Caco-2 (cell line): ENCODE measurements at regions not wholly inside any gene's neighbourhood (a gene's known extent, or its start where the extent isn't known, plus 50 kb on each side); places are given as distances from the start of the nearest gene placed in this dataset.

Experiments used
- BruUV-seq: library from RNA; stranded (reverse); fragments of 400-500 nt; replicated peaks from 2 replicates; lab custom pipeline; 2021; lab: Mats Ljungman, UMichigan
- CTCF ChIA-PET: fragments of 300-600 bp; sonication (Branson Sonifier 250); formaldehyde crosslinking; loops from one replicate; lab custom pipeline; 2022; ENCODE audit warnings: antibody characterized with exemption; lab: Charles Lee
- POLR2A ChIA-PET: fragments of 300-600 bp; sonication (Branson Sonifier 250); formaldehyde crosslinking; loops from one replicate; lab custom pipeline; 2022; ENCODE audit warnings: antibody characterized with exemption; lab: Charles Lee
- DNase-seq, 2 experiments: peaks; one replicate each; pipeline versions ENCODE4 v3.0.0 to v3.0.0-alpha.2; 2020 to 2022
- H3K27me3 ChIP-seq: replicated peaks from 2 replicates; pipeline ENCODE4 v1.6.0; 2011; ENCODE audit warnings: low read length; ENCODE audit not compliant: control insufficient read depth, insufficient read depth
- H3K36me3 ChIP-seq: 2 replicates; pipeline ENCODE4 v1.5.1; 2011; ENCODE audit warnings: low read length; ENCODE audit not compliant: control insufficient read depth, insufficient read depth
- H3K4me1 ChIP-seq: fragments of 250-450 bp; sonication (Bioruptor Pico); 2 replicates; pipeline ENCODE4 v1.5.1; 2020; ENCODE audit warnings: mild to moderate bottlenecking
- H3K4me3 ChIP-seq: 2 replicates; pipeline ENCODE4 v1.5.1; 2011; ENCODE audit warnings: low read depth, mild to moderate bottlenecking, control low read depth, low read length
- H3K9me3 ChIP-seq: fragments of 250-450 bp; sonication (Bioruptor Pico); 2 replicates; pipeline ENCODE4 v1.5.1; 2020; ENCODE audit warnings: mild to moderate bottlenecking, moderate library complexity
- H3K27ac Mint-ChIP-seq: one replicate; pipeline ENCODE4 v1.8.0; 2022; ENCODE audit warnings: mixed read lengths; ENCODE audit not compliant: unreplicated experiment
- H3K27me3 Mint-ChIP-seq: one replicate; pipeline ENCODE4 v1.8.0; 2022; ENCODE audit warnings: mixed read lengths; ENCODE audit not compliant: insufficient read depth, unreplicated experiment
- H3K36me3 Mint-ChIP-seq: one replicate; pipeline ENCODE4 v1.8.0; 2022; ENCODE audit warnings: mild to moderate bottlenecking, mixed read lengths; ENCODE audit not compliant: insufficient read depth, unreplicated experiment
- H3K4me1 Mint-ChIP-seq: one replicate; pipeline ENCODE4 v1.8.0; 2022; ENCODE audit warnings: low read depth, mixed read lengths; ENCODE audit not compliant: unreplicated experiment
- H3K4me3 Mint-ChIP-seq: one replicate; pipeline ENCODE4 v1.8.0; 2022; ENCODE audit warnings: mild to moderate bottlenecking, moderate library complexity, mixed read lengths; ENCODE audit not compliant: unreplicated experiment
- H3K9me3 Mint-ChIP-seq: one replicate; pipeline ENCODE4 v1.8.0; 2022; ENCODE audit warnings: mixed read lengths; ENCODE audit not compliant: unreplicated experiment
- CTCF ChIP-seq, 2 experiments: fragments of 200-600 bp in 1 of 2; IDR thresholded peaks; 1 replicate in 1 of 2; 2 replicates in 1 of 2; pipeline versions ENCODE4 v1.5.1 to v1.8.0; 2011 to 2022; ENCODE audit warnings: antibody characterized with exemption in 1 of 2, control low read depth in 1 of 2, inconsistent platforms in 1 of 2, low read depth in 1 of 2, low read length in 1 of 2, mild to moderate bottlenecking in 1 of 2, moderate library complexity in 1 of 2; ENCODE audit not compliant: insufficient read depth in 1 of 2, severe bottlenecking in 1 of 2, unreplicated experiment in 1 of 2
- intact Hi-C: fragments of 100-400 bp; cut with micrococcal nuclease; formaldehyde crosslinking; loops from one replicate; pipeline ENCODE4 v1.10.0; 2022; ENCODE audit not compliant: unreplicated experiment

DNA sequence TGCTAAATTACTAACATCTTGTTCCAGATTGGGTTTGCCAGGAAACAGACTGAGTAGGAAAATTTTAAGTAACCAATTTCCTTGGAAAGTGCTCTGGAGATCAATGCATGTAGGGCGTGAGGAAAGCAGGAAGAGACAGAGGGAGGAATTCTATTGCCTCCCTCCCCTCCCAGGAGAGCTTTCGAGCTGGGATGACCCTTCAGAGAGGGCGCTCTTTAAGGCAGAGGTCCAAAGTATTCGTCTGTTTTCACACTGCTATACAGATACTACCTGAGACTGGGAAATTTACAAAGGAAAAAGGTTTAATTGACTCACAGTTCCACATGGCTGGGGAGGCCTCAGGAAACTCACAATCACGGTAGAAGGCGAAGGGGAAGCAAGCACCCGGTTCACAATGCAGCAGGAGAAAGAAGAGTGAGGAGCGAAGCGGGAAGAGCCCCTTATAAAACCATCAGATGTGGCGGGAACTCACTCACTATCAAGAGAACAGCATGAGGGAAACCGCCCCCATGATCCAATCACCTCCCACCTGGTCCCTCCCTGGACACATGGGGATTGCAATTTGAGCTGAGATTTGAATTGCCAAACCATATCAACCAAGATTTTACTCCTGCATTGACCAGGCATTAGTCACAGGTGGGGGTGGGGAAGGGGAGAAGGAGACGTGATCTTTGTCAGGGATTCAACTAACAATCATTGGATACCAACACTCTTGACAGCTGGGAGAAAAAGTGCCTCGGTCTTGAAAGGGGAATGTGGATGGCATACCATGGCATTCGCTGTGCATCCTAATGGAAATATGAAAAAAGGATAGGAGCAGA, 63.8 kb downstream of the SLITRK2 start:
- H3K27me3 Mint-ChIP-seq, result no peaks in the 10 kb centered on the region
- H3K4me1 Mint-ChIP-seq, result no peaks in the 10 kb centered on the region
- no peaks in the 10 kb centered on the region for H3K9me3 Mint-ChIP-seq
- H3K4me3 Mint-ChIP-seq, result no peak overlapping the region
- no peak for DNase-seq
- BruUV-seq, result no TSS peak
- H3K36me3 Mint-ChIP-seq, result no peaks in the 10 kb centered on the region
- ChIA-PET CTCF (no interaction called here), POLR2A (no interaction called here)
- no peak for TF ChIP-seq CTCF (IDR thresholded peaks at IDR 0.05; ENCODE audit: insufficient read depth in 1 of 2, low read depth in 1 of 2, low read length in 1 of 2, severe bottlenecking in 1 of 2, unreplicated experiment in 1 of 2)
- H3K27me3 ChIP-seq, result no peaks in the 10 kb centered on the region
- no peaks in the 10 kb centered on the region for H3K36me3 ChIP-seq
- no peak overlapping the region for H3K4me3 ChIP-seq
- no peaks in the 10 kb centered on the region for H3K4me1 ChIP-seq
- H3K9me3 ChIP-seq, result no peaks in the 10 kb centered on the region
- no peak overlapping the region for H3K27ac Mint-ChIP-seq
- intact Hi-C loops, result no loop called here

DNA sequence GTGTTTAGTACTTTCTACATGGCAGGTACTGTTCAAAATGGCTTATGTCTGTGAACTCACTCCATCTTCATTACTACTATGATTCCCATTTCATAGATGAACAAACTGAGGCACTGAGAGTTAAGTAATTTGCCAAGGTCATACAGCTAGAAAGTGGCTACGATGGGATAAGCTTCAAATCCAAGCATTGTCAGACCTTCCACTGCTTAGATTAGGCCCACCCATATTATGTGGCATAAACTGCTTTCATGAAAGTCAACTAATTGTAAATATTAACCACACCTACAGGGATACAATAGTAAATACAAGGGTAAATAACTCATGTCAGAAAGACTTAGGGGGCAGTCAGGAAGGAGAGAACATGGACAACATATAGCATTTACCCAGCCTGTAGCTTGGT, 68.8 kb downstream of the SLITRK2 start:
- no TSS peak for BruUV-seq
- Histone ChIP-seq H3K36me3 (no peaks in the 10 kb centered on the region), H3K4me3 (no peak overlapping the region), H3K9me3 (no peaks in the 10 kb centered on the region), H3K27me3 (no peaks in the 10 kb centered on the region), H3K4me1 (no peaks in the 10 kb centered on the region)
- no peaks in the 10 kb centered on the region for H3K9me3 Mint-ChIP-seq
- no peak overlapping the region for H3K4me3 Mint-ChIP-seq
- no peaks in the 10 kb centered on the region for H3K36me3 Mint-ChIP-seq
- no peaks in the 10 kb centered on the region for H3K27me3 Mint-ChIP-seq
- ChIA-PET POLR2A (no interaction called here), CTCF (no interaction called here)
- no peak for TF ChIP-seq CTCF (IDR thresholded peaks at IDR 0.05; ENCODE audit: insufficient read depth in 1 of 2, low read depth in 1 of 2, low read length in 1 of 2, severe bottlenecking in 1 of 2, unreplicated experiment in 1 of 2)
- DNase-seq, result no peak
- intact Hi-C loops, result no loop called here
- H3K4me1 Mint-ChIP-seq, result no peaks in the 10 kb centered on the region
- H3K27ac Mint-ChIP-seq, result no peak overlapping the region

DNA sequence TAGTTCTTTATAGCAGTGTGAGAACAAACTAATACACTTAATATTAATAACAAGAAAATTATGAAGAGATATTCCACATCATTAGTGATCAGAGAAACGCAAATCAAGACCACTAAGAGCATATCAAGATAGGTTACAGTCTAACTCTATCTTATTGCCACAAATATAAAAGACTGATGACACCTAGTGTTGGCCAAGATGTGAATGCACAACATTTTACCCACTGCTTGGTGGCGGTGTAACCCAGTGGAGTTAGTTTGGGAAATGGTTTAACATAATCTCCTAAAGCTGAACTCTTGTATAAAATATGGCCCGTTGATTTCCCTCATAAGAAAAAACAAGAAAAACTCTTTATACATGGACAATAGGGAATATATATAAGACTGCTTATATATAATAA, 92.4 kb downstream of the SLITRK2 start:
- H3K9me3 ChIP-seq, result no peaks in the 10 kb centered on the region
- Mint-ChIP-seq H3K27ac (no peak overlapping the region), H3K27me3 (no peaks in the 10 kb centered on the region), H3K9me3 (no peaks in the 10 kb centered on the region), H3K36me3 (no peaks in the 10 kb centered on the region), H3K4me1 (no peaks in the 10 kb centered on the region), H3K4me3 (no peak overlapping the region)
- H3K4me1 ChIP-seq, result no peaks in the 10 kb centered on the region
- DNase-seq, result no peak
- CTCF ChIA-PET, result no interaction called here
- no peaks in the 10 kb centered on the region for H3K36me3 ChIP-seq
- TF ChIP-seq CTCF (IDR thresholded peaks at IDR 0.05; ENCODE audit: insufficient read depth in 1 of 2, low read depth in 1 of 2, low read length in 1 of 2, severe bottlenecking in 1 of 2, unreplicated experiment in 1 of 2), result no peak
- BruUV-seq, result no TSS peak
- H3K27me3 ChIP-seq, result no peaks in the 10 kb centered on the region
- intact Hi-C loops, result no loop called here
- H3K4me3 ChIP-seq, result no peak overlapping the region
- POLR2A ChIA-PET, result no interaction called here
